Activated CD4-positive, alpha-beta T cell treated with anti-CD3 and anti-CD28 coated beads for 36 hours (primary cell): ENCODE measurements at regions not wholly inside any gene's neighbourhood (a gene's known extent, or its start where the extent isn't known, plus 50 kb on each side); places are given as distances from the start of the nearest gene placed in this dataset.

ENCODE experiments used
- ATAC-seq: fragments of 200-7000 bp; cut with Tn5 transposase; one replicate; pipeline ENCODE4 v1.10.0; 2021; ENCODE audit warnings: mild to moderate bottlenecking, moderate library complexity
- CTCF ChIA-PET: fragments of 350-600 bp; sonication (Branson Sonifier 250); formaldehyde crosslinking; loops from one replicate; lab custom pipeline; 2021; ENCODE audit warnings: antibody characterized with exemption; lab: Charles Lee
- POLR2A ChIA-PET: fragments of 350-600 bp; sonication (Branson Sonifier 250); formaldehyde crosslinking; loops from one replicate; lab custom pipeline; 2021; ENCODE audit warnings: antibody characterized with exemption, inconsistent platforms; lab: Charles Lee
- DNase-seq: peaks from one replicate; pipeline ENCODE4 v3.0.0-alpha.2; 2020
- H3K27ac Mint-ChIP-seq: one replicate; pipeline ENCODE4 v1.8.0; 2021; ENCODE audit warnings: mixed read lengths
- H3K27me3 Mint-ChIP-seq: one replicate; pipeline ENCODE4 v1.8.0; 2021; ENCODE audit warnings: mixed read lengths
- H3K36me3 Mint-ChIP-seq: one replicate; pipeline ENCODE4 v1.8.0; 2021; ENCODE audit warnings: low read depth, mixed read lengths
- H3K4me1 Mint-ChIP-seq: one replicate; pipeline ENCODE4 v1.8.0; 2021; ENCODE audit warnings: mixed read lengths
- H3K4me3 Mint-ChIP-seq: one replicate; pipeline ENCODE4 v1.8.0; 2021; ENCODE audit warnings: mild to moderate bottlenecking, moderate library complexity, mixed read lengths
- H3K9me3 Mint-ChIP-seq: one replicate; pipeline ENCODE4 v1.8.0; 2021; ENCODE audit warnings: low read depth, mixed read lengths
- intact Hi-C, 2 experiments: fragments of 100-400 bp; cut with DNase I in 1 of 2; cut with micrococcal nuclease in 1 of 2; formaldehyde crosslinking; loops; one replicate each; pipeline versions ENCODE4 v1.14.2 to v1.15.1; 2022 to 2024; cut with DNase I, micrococcal nuclease

DNA sequence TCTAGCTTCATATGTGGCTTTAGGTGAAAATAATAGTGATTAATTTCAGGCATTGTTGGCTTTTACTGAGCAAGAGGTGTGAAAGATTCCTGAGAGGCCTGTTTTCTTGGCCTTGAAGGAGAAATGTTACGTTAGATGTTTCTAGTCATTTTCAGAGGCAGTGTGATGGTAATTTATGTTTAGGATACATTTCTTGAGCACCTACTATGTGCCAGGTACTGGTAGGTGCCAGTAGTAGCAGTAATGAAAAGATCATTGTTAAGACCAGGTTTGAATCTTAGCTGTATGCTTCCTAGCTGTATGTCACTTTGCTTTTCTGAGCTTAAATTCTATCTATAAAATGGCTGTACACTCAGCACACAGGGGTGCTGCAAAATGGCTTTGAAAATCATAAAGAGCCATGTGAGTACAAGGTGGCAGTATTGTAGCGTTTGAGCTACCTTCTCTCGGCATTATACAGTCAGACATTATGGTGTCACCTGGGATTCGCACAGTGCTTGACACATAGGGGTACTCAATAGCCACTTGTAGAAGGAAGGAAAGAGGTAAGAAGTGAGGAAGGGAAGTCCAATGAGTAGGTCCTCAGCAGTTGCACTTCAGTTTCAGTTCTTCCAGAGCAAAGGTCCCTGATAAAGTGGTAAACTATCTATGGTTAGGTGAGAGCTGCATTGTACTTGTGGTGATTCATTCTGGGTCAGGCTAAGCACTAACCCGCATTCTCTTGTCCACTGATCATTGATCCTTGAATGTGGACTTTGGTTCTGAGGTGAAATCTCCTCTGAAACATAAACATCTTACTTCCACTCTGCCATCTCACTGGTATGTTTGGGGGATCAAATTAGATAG is 166.5 kb upstream of the NR3C1 start:
- H3K27me3 Mint-ChIP-seq = no peaks in the 10 kb centered on the region
- ChIA-PET POLR2A (no interaction called here), CTCF (interaction anchor here (0.7 kb wide), 1 partner anchor 157 kb away, joined by 3 read pairs; no protein-coding TSS in a partner anchor)
- H3K4me3 Mint-ChIP-seq = no peak overlapping the region
- DNase-seq (no peak), ATAC-seq (no peak)
- no peaks in the 10 kb centered on the region for H3K9me3 Mint-ChIP-seq
- H3K27ac Mint-ChIP-seq = no peak overlapping the region
- H3K36me3 Mint-ChIP-seq = no peaks in the 10 kb centered on the region
- intact Hi-C loops = no loop called here
- H3K4me1 Mint-ChIP-seq = peaks cover 3% of the 10 kb centered on the region

GRCh38 chr5:143569213-143569701 is 165.8 kb upstream of the NR3C1 start:
- H3K36me3 Mint-ChIP-seq = no peaks in the 10 kb centered on the region
- POLR2A ChIA-PET = no interaction called here
- no peak for DNase-seq
- H3K27ac Mint-ChIP-seq = no peak overlapping the region
- H3K27me3 Mint-ChIP-seq = no peaks in the 10 kb centered on the region
- CTCF ChIA-PET = interaction anchor here (0.5 kb wide), 1 partner anchor 156 kb away, joined by 3 read pairs; no protein-coding TSS in a partner anchor
- no peak overlapping the region for H3K4me3 Mint-ChIP-seq
- H3K9me3 Mint-ChIP-seq = no peaks in the 10 kb centered on the region
- intact Hi-C loops = no loop called here
- H3K4me1 Mint-ChIP-seq = peaks cover 7% of the 10 kb centered on the region
- ATAC-seq = no peak

DNA sequence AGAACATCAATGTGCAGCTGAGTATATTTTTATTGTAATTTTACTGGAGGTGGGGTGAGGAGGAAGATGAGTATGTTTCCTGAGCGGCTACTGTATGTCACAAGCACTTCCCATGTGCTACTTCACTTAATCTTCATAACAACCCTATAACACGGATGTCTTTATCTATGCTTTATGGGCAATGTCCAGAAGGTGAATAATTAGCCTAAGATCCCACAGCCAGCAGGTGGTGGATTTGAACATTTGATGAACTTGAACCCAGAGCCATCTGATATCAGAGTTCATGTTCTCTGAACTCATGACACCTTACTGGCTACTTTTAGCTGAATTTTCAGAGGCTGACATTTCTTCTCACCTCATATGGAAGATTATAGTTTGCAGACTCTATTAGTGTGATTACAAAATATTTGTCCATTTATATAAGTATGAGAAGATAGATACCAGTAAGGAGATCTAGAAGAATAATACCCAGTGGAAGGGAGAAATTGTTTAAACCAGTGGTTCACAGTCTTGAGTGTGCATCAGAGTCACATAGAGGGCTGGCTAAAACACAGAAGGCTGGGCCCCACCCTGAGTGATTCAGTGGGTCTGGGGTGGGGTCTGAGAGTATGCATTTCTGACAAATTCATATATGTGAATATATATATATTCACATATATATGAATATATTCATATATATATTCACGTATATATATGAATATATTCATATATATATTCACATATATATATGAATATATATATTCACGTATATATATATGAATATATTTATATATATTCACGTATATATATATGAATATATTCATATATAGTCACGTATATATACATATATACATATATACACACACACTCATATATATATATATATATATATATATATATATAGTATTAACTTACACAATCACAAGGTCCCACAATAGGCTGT is 164.4 kb upstream of the NR3C1 start:
- H3K36me3 Mint-ChIP-seq = no peaks in the 10 kb centered on the region
- no peak overlapping the region for H3K4me3 Mint-ChIP-seq
- ATAC-seq = no peak
- H3K4me1 Mint-ChIP-seq = peaks cover 7% of the 10 kb centered on the region
- H3K27ac Mint-ChIP-seq = no peak overlapping the region
- POLR2A ChIA-PET = no interaction called here
- H3K27me3 Mint-ChIP-seq = no peaks in the 10 kb centered on the region
- CTCF ChIA-PET = no interaction called here
- intact Hi-C loops = no loop called here
- no peaks in the 10 kb centered on the region for H3K9me3 Mint-ChIP-seq
- DNase-seq = no peak

DNA sequence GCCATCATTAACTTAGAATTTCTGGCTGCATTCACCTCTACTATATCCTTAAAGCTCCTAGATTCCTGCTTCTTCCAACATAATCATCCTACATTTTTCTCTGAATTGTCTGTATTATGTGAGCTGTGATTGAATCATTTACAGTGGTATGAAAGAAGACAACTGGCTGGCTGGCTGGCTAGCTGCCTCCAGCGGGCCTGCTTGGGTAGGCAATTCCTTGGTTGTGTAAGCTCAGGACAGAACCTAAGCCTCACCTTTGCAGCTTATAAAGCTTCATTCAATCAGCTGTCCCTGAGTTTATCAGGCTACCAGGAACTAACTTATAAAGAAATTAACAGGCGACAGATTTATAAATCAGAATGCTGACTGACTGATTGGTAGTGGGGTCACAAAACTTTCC is 162.7 kb upstream of the NR3C1 start:
- no peaks in the 10 kb centered on the region for H3K36me3 Mint-ChIP-seq
- peaks cover 7% of the 10 kb centered on the region for H3K4me1 Mint-ChIP-seq
- CTCF ChIA-PET = interaction anchor here (0.8 to 1.3 kb wide), 2 partner anchors 17 to 258 kb away, joined by 3 read pairs; no protein-coding TSS in a partner anchor
- POLR2A ChIA-PET = no interaction called here
- intact Hi-C loops = no loop called here
- DNase-seq = no peak
- no peaks in the 10 kb centered on the region for H3K27me3 Mint-ChIP-seq
- H3K9me3 Mint-ChIP-seq = no peaks in the 10 kb centered on the region
- no peak overlapping the region for H3K4me3 Mint-ChIP-seq
- no peak for ATAC-seq
- no peak overlapping the region for H3K27ac Mint-ChIP-seq

DNA sequence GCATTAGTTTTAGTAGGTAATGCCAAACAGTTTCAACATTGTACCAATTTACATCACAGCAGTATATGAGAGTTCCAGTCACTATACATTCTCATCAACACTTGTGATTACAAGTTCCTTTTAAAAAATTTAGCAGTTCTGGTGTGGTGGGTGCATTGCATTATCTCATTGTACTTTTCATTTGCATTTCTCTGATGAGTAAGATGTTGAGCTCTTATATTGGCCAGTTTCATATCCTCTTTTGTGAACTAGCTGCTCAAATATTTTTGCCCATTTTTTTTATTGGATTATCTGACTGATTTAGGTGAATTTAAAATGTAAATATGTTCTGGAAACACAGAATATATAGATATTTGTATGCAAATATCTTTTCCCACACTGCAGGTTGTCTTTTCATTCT is 160.9 kb upstream of the NR3C1 start:
- Mint-ChIP-seq H3K4me1 (peaks cover 6% of the 10 kb centered on the region), H3K27ac (no peak overlapping the region), H3K27me3 (no peaks in the 10 kb centered on the region), H3K36me3 (no peaks in the 10 kb centered on the region), H3K4me3 (no peak overlapping the region), H3K9me3 (no peaks in the 10 kb centered on the region)
- intact Hi-C loops = no loop called here
- peak; percentile 68 for ATAC-seq
- ChIA-PET CTCF (interaction anchor here (0.6 to 0.7 kb wide), 3 partner anchors 11 to 652 kb away, joined by 3 read pairs; no protein-coding TSS in a partner anchor), POLR2A (no interaction called here)
- DNase-seq = no peak

- intact Hi-C loops = no loop called here
- CTCF ChIA-PET = interaction anchor here (0.6 kb wide), 1 partner anchor 76 kb away, joined by 3 read pairs; no protein-coding TSS in a partner anchor
- H3K36me3 Mint-ChIP-seq = no peaks in the 10 kb centered on the region
- POLR2A ChIA-PET = no interaction called here
- no peaks in the 10 kb centered on the region for H3K9me3 Mint-ChIP-seq
- no peak for ATAC-seq
- no peak overlapping the region for H3K4me3 Mint-ChIP-seq
- H3K27me3 Mint-ChIP-seq = no peaks in the 10 kb centered on the region
- H3K27ac Mint-ChIP-seq = no peak overlapping the region
- peaks cover 9% of the 10 kb centered on the region for H3K4me1 Mint-ChIP-seq
- no peak for DNase-seq
These were observed 159.4 kb upstream of the NR3C1 start for GRCh38 chr5:143562935-143563334.

- no peak for ATAC-seq
- Mint-ChIP-seq H3K9me3 (no peaks in the 10 kb centered on the region), H3K36me3 (no peaks in the 10 kb centered on the region), H3K4me3 (no peak overlapping the region), H3K27ac (no peak overlapping the region), H3K4me1 (peaks cover 20% of the 10 kb centered on the region), H3K27me3 (no peaks in the 10 kb centered on the region)
- CTCF ChIA-PET = no interaction called here
- POLR2A ChIA-PET = interaction anchor here (0.6 kb wide), 1 partner anchor 365 kb away, joined by 3 read pairs; no protein-coding TSS in a partner anchor
- no peak for DNase-seq
- intact Hi-C loops = no loop called here
These were observed 157.7 kb upstream of the NR3C1 start for GRCh38 chr5:143561219-143561618.

- no peak for ATAC-seq
- H3K9me3 Mint-ChIP-seq = no peaks in the 10 kb centered on the region
- DNase-seq = no peak
- no peaks in the 10 kb centered on the region for H3K36me3 Mint-ChIP-seq
- H3K4me1 Mint-ChIP-seq = peaks cover 20% of the 10 kb centered on the region
- POLR2A ChIA-PET = interaction anchor here (0.6 kb wide), 1 partner anchor 10 kb away, joined by 4 read pairs; no protein-coding TSS in a partner anchor
- no peak overlapping the region for H3K4me3 Mint-ChIP-seq
- intact Hi-C loops = no loop called here
- CTCF ChIA-PET = interaction anchor here (0.9 kb wide), 1 partner anchor 632 kb away, joined by 4 read pairs; no protein-coding TSS in a partner anchor
- H3K27ac Mint-ChIP-seq = no peak overlapping the region
- H3K27me3 Mint-ChIP-seq = no peaks in the 10 kb centered on the region
These were observed 156.9 kb upstream of the NR3C1 start for GRCh38 chr5:143560378-143560777.

DNA sequence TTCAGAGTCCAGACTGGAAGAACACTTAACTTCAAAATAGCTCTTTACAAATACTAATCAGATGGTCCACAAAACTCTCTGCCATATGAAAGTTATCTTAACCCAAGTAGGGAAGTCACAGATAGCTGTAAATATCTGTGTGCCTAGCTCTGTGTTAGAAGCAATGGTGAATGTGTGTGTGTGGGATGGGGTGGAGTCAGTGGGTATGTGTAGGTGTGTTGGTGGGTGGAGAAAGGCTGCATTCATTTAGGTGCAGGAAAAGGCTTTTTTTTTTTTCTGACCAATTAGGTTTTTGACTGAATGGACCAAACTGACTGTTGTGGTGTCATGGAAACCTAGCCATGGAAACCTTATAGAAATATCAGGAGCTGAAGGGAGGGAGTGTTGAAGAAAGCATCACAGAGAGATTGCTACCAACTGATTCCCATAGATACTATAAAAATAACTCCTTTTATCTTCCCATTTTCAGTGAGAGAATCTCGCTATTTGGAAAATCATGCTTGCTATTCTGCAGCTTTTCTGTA is 156.2 kb upstream of the NR3C1 start:
- peaks cover 20% of the 10 kb centered on the region for H3K4me1 Mint-ChIP-seq
- ChIA-PET CTCF (interaction anchor here (0.9 kb wide), 2 partner anchors 621 to 631 kb away, joined by 3 to 4 read pairs; no protein-coding TSS in a partner anchor), POLR2A (no interaction called here)
- H3K9me3 Mint-ChIP-seq = no peaks in the 10 kb centered on the region
- no peaks in the 10 kb centered on the region for H3K27me3 Mint-ChIP-seq
- no peak for DNase-seq
- ATAC-seq = no peak
- H3K4me3 Mint-ChIP-seq = no peak overlapping the region
- H3K27ac Mint-ChIP-seq = no peak overlapping the region
- H3K36me3 Mint-ChIP-seq = no peaks in the 10 kb centered on the region
- intact Hi-C loops = no loop called here

DNA sequence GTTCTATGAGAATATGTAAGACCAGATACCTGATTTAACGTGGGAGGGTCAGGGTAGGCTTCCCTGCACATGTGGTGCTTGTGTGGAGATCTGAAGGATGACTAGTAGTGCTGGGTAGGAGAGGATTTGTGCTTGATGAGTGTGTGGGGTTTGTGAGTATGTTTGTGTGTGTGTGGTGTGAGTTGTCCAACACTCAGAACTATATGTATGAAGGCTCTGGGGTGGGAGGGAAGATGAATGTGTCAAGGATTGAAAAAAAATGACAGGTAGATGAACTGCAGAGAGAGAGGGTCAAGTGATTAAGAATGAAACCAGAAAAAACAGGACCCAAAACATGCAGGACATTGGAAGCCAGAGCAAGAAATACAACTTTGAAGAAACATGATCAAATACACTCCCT is 154.6 kb upstream of the NR3C1 start:
- Mint-ChIP-seq H3K4me3 (no peak overlapping the region), H3K27ac (no peak overlapping the region), H3K36me3 (no peaks in the 10 kb centered on the region), H3K4me1 (peaks cover 16% of the 10 kb centered on the region), H3K9me3 (no peaks in the 10 kb centered on the region), H3K27me3 (no peaks in the 10 kb centered on the region)
- DNase-seq (no peak), ATAC-seq (peak; percentile 71)
- POLR2A ChIA-PET = no interaction called here
- CTCF ChIA-PET = no interaction called here
- intact Hi-C loops = no loop called here
